Activated naive CD4-positive, alpha-beta T cell treated with anti-CD3 and anti-CD28 coated beads, Interleukin-2, amount 50 U/mL, for 72 hours (primary cell): ENCODE measurements at regions not wholly inside any gene's neighbourhood (a gene's known extent, or its start where the extent isn't known, plus 50 kb on each side); places are given as distances from the start of the nearest gene placed in this dataset.

ENCODE experiments used
- ATAC-seq, 2 donors: fragments of 150-1000 bp; cut with Tn5 transposase; 2 replicates each; pipeline ENCODE4 v1.10.0; 2021; ENCODE audit warnings: mild to moderate bottlenecking in 2 of 2, moderate library complexity in 2 of 2
- DNase-seq, 2 donors: peaks; one replicate each; pipeline ENCODE4 v3.0.0; 2021 to 2022; ENCODE audit warnings: low spot score in 2 of 2
- H3K27ac Mint-ChIP-seq, 2 donors: one replicate each; pipeline ENCODE4 v1.8.0; 2022; ENCODE audit warnings: mild to moderate bottlenecking in 2 of 2, mixed read lengths in 2 of 2
- H3K36me3 Mint-ChIP-seq, 2 donors: one replicate each; pipeline ENCODE4 v1.8.0; 2022; ENCODE audit warnings: mixed read lengths in 2 of 2
- H3K9me3 Mint-ChIP-seq, 2 donors: one replicate each; pipeline ENCODE4 v1.8.0; 2022; ENCODE audit warnings: mixed read lengths in 2 of 2

DNA sequence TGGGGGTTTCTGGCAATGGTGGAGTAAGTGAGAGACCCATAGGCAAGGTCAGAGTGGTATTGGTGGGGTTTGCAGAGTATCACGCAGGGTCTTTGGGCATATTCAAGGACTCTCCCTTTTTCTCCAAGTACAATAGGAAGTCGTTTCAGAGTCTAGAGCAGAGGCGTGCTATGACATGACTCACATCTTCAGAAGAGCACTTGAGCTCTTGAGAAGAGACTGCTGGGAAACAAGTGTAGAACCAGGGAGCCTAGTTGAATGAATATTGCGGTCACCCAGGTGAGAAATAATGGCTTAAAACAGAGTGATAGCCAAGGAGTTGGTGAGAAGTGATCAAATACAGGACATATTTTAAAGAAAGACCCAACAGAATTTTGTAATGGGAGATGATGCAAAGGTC is 813.4 kb downstream of the TLE1 start:
- DNase-seq, result no peak
- Mint-ChIP-seq H3K9me3 (peaks cover 13 to 17% of the 10 kb centered on the region in 2 donors), H3K27ac (no peak overlapping the region), H3K36me3 (no peaks in the 10 kb centered on the region)
- no peak for ATAC-seq

GRCh38 chr9:80874276-80874675 is 815.1 kb downstream of the TLE1 start:
- Mint-ChIP-seq H3K27ac (no peak overlapping the region), H3K36me3 (no peaks in the 10 kb centered on the region), H3K9me3 (peaks cover 13 to 17% of the 10 kb centered on the region in 2 donors)
- no peak for DNase-seq
- ATAC-seq, result no peak

- no peaks in the 10 kb centered on the region for H3K36me3 Mint-ChIP-seq
- peaks cover 13 to 17% of the 10 kb centered on the region in 2 donors for H3K9me3 Mint-ChIP-seq
- H3K27ac Mint-ChIP-seq, result no peak overlapping the region
- DNase-seq (no peak), ATAC-seq (no peak)
Observed at GRCh38 chr9:80873861-80874260, 815.5 kb downstream of the TLE1 start.

DNA sequence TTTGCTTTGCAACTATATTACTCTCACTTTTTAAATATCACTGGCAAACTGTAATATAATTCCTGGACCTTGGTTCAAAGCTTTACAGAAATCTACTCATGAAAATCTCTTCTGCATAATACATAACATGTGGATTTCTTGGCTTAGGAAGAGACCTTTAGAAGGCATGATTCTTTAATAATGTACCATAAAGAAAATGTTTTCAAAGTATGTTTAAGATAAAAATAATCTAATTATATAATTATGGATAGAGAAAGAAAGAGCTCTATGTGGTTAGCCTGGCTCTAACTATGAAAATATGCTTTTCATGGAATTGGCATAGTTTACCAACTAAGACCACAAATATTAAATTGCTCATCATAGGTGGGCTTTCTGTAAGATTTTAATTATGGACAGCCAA is 817.8 kb downstream of the TLE1 start:
- peaks cover 32% of the 10 kb centered on the region in 2 donors for H3K9me3 Mint-ChIP-seq
- peaks cover 6 to 8% of the 10 kb centered on the region in 2 donors for H3K36me3 Mint-ChIP-seq
- DNase-seq, result no peak
- ATAC-seq, result no peak
- H3K27ac Mint-ChIP-seq, result no peak overlapping the region

- H3K9me3 Mint-ChIP-seq, result peaks cover 24 to 35% of the 10 kb centered on the region in 2 donors
Observed at GRCh38 chr9:80867731-80868130, 821.6 kb downstream of the TLE1 start.

GRCh38 chr9:80866576-80867227 is 822.6 kb downstream of the TLE1 start:
- DNase-seq, result no peak
- no peak for ATAC-seq
- Mint-ChIP-seq H3K36me3 (peaks cover 6 to 8% of the 10 kb centered on the region in 2 donors), H3K27ac (no peak overlapping the region), H3K9me3 (peaks cover 24 to 38% of the 10 kb centered on the region in 2 donors)

More at GRCh38 chr9:80867731-80868130, 821.6 kb downstream of the TLE1 start:
- no peak overlapping the region for H3K27ac Mint-ChIP-seq
- H3K36me3 Mint-ChIP-seq, result peaks cover 6 to 8% of the 10 kb centered on the region in 2 donors
- ATAC-seq, result peak in 1 of 2 donors; percentile 46
- DNase-seq, result no peak

DNA sequence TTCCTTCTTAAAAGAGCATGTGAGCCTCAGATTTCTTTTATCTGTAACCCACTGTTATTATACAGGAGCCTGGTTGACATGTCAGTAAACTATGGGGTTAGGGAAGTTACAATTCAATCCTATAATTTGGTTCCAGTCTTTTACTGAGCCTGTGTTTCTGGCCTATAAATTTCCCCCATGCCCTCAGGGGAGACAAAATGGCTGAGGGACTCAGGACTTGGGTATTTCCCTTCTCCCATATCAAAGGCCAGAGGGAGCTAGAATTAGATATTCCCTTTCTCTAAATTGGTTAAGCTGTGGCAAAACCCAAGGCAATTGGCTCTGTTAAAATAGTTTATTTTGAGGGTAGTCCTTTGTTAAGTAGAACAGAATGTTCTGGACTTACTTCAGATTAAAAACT is 823.2 kb downstream of the TLE1 start:
- Mint-ChIP-seq H3K36me3 (peaks cover 6 to 8% of the 10 kb centered on the region in 2 donors), H3K27ac (no peak overlapping the region), H3K9me3 (peaks cover 24 to 38% of the 10 kb centered on the region in 2 donors)
- no peak for ATAC-seq
- no peak for DNase-seq

DNA sequence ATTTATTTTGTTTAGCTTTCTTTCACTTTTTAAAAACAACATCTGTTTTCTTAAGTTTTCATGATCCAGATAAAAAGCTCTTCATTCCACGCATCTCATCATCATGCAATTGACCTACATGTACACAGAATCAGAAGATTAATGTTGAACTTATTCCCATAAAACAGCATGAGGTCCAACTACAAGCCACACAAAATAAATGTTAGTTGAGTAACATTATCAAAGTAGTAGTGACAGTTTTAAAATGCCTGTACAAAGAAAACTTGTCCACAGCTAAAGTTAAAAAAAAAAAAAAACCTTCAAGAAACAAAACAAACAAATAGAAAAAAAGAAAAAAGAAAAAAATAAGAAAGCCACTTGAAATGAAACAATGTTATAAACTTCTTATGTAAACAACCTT is 846.3 kb downstream of the TLE1 start:
- Mint-ChIP-seq H3K36me3 (no peaks in the 10 kb centered on the region), H3K9me3 (peaks cover 13 to 19% of the 10 kb centered on the region in 2 donors), H3K27ac (no peak overlapping the region)
- ATAC-seq, result no peak
- DNase-seq, result no peak

DNA sequence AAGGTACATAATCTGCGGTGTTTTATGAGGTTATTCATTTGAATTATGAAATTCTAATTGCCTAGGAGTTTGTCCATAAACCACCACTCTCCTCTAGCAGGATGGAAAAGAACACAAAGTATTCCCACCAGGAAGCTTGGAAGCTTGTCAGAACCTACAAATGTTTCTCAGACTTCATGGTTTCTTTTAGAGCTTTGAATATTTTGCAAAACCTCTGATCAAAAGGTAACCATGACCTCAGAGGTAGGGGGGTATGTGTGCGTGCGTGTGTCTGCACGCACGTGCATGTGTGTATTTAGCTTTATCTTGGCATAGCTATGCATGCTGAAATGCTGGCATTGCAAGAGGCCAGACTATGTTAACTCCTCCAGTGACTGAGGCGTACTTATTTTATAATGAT is 847.0 kb downstream of the TLE1 start:
- DNase-seq (no peak), ATAC-seq (no peak)
- Mint-ChIP-seq H3K36me3 (no peaks in the 10 kb centered on the region), H3K27ac (no peak overlapping the region), H3K9me3 (peaks cover 14 to 15% of the 10 kb centered on the region in 2 donors)

- ATAC-seq (no peak), DNase-seq (no peak)
- Mint-ChIP-seq H3K36me3 (no peaks in the 10 kb centered on the region), H3K27ac (no peak overlapping the region), H3K9me3 (peaks cover 14 to 15% of the 10 kb centered on the region in 2 donors)
Observed at GRCh38 chr9:80841888-80842287, 847.5 kb downstream of the TLE1 start.

DNA sequence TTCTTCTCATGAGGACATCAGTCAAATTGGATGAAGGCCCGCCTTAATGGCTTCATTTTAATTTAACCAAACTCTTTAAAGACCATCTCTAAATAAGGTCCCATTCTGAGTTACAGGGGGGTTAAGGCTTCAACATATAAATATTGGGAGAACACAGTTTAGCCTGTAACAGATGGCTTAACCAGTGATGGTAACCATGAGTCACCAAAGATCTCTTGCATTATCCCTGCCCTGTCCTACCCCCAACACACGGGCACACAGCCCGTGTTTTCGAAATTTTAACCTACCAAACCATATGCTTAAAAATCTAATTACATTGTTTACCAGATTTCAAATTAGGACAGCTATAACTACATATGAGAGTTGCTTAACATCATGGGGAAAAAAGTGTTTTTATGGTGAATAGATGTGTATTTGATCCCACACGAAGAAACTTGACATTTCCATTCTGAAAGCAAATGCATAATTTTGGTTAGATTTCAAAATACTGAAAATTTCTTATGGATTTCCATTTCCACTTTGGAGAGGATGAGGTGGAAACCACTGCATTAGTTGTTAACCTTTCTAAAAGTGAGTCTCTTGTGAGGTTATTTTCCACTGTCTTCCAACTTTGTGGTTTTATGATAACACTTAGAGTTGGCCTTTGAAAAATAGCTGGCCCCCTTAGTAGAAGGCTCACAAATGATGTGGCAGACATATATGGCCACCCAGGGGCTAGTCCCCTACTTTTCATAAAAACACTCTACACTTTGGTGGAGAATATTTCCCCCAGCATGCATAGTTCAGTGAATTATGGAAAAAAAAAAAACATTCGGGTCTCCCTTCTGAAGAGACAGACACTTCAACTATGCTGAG is 849.3 kb downstream of the TLE1 start:
- Mint-ChIP-seq H3K9me3 (peaks cover 7 to 10% of the 10 kb centered on the region in 2 donors), H3K27ac (no peak overlapping the region), H3K36me3 (no peaks in the 10 kb centered on the region)
- ATAC-seq (no peak), DNase-seq (no peak)

GRCh38 chr9:80836013-80836412 is 853.3 kb downstream of the TLE1 start:
- Mint-ChIP-seq H3K36me3 (no peaks in the 10 kb centered on the region), H3K27ac (no peak overlapping the region), H3K9me3 (peaks cover 12 to 18% of the 10 kb centered on the region in 2 donors)
- DNase-seq (no peak), ATAC-seq (no peak)

DNA sequence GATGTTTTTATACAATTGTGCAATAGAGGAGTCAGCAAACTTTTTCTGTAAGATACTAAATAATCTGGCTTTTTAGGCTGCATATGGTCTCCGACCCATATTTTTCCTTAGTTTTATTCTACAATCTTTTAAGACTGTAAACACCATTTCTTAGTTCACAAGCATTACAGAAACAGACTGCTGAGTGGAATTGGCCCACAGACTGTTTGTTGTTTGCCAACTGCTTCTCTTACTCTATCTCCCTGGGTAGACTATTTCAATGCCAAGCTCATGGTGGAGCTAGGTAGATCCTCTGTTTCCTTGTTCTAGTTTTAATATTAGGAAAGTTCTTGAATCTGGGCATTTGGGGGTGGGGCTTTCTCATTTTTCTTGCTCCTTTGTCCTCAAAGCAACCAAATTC is 857.6 kb downstream of the TLE1 start:
- no peak overlapping the region for H3K27ac Mint-ChIP-seq
- H3K9me3 Mint-ChIP-seq, result peaks cover 15 to 20% of the 10 kb centered on the region in 2 donors
- no peak for ATAC-seq
- no peak for DNase-seq
- no peaks in the 10 kb centered on the region for H3K36me3 Mint-ChIP-seq

- H3K27ac Mint-ChIP-seq, result no peak overlapping the region
- no peak for ATAC-seq
- DNase-seq, result no peak
Observed at GRCh38 chr9:80811656-80812055, 877.7 kb downstream of the TLE1 start.

GRCh38 chr9:80811003-80811402 is 878.3 kb downstream of the TLE1 start:
- ATAC-seq, result no peak
- no peak overlapping the region for H3K27ac Mint-ChIP-seq
- no peaks in the 10 kb centered on the region for H3K36me3 Mint-ChIP-seq
- no peak for DNase-seq
- peaks cover 0 to 4% of the 10 kb centered on the region in 2 donors for H3K9me3 Mint-ChIP-seq

More at GRCh38 chr9:80811656-80812055, 877.7 kb downstream of the TLE1 start:
- Mint-ChIP-seq H3K9me3 (peaks cover 0 to 7% of the 10 kb centered on the region in 2 donors), H3K36me3 (peaks cover 0 to 4% of the 10 kb centered on the region in 2 donors)

DNA sequence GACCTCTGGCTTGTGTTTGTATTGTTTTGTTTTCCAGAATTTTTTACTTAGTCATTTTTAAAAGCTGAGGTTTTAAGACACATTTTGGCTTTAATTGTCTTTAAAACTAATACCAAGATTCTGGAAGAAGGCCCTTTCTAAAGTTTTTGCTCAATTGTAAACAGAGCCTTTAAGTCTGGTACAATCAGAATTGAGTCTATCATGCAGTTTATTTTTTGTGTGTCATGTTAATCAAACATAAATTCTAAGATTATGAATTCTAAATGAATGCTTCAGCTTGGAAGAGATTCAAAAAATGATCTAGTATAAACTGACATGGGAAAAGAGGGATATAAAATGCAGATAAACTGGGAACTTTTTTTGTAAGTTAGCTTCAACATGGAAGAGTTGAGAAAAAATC is 882.7 kb downstream of the TLE1 start:
- ATAC-seq, result no peak
- peaks cover 0 to 4% of the 10 kb centered on the region in 2 donors for H3K9me3 Mint-ChIP-seq
- DNase-seq, result no peak
- no peaks in the 10 kb centered on the region for H3K36me3 Mint-ChIP-seq
- no peak overlapping the region for H3K27ac Mint-ChIP-seq

- ATAC-seq, result no peak
- Mint-ChIP-seq H3K9me3 (peaks cover 4% of the 10 kb centered on the region in 2 donors), H3K27ac (no peak overlapping the region), H3K36me3 (no peaks in the 10 kb centered on the region)
- no peak for DNase-seq
Observed at GRCh38 chr9:80804873-80805272, 884.5 kb downstream of the TLE1 start.
